CD14-positive monocyte (primary cell): ENCODE measurements at regions not wholly inside any gene's neighbourhood (a gene's known extent, or its start where the extent isn't known, plus 50 kb on each side); places are given as distances from the start of the nearest gene placed in this dataset.

Experiments
- DNase-seq, 3 donors: peaks; one replicate each; pipeline ENCODE4 v3.0.0-alpha.2; 2011 to 2022
- H2AFZ ChIP-seq: 2 replicates; pipeline ENCODE4 v1.6.0; 2012; ENCODE audit warnings: mild to moderate bottlenecking, low read depth, low read length, inconsistent platforms; ENCODE audit not compliant: insufficient read depth, poor library complexity, severe bottlenecking
- H3K27ac ChIP-seq, 2 donors: 1 replicate in 1 of 2; 2 replicates in 1 of 2; pipeline ENCODE4 v1.5.1; 2012 to 2013; ENCODE audit warnings: low read length in 2 of 2, control low read depth in 1 of 2, inconsistent platforms in 1 of 2, low read depth in 1 of 2, mild to moderate bottlenecking in 1 of 2
- H3K27me3 ChIP-seq, 2 donors: one replicate each; pipeline versions ENCODE4 v1.6.0 to v1.6.1; 2011 to 2013; ENCODE audit warnings: low read length in 2 of 2; ENCODE audit not compliant: control insufficient read depth in 2 of 2, insufficient read depth in 2 of 2
- H3K36me3 ChIP-seq, 2 donors: replicated peaks in 1 of 2; 1 replicate in 1 of 2; 2 replicates in 1 of 2; pipeline versions ENCODE4 v1.5.1 to v1.6.1; 2012 to 2013; ENCODE audit warnings: low read length in 2 of 2, control low read depth in 1 of 2, inconsistent platforms in 1 of 2, mild to moderate bottlenecking in 1 of 2; ENCODE audit not compliant: insufficient read depth in 2 of 2, control insufficient read depth in 1 of 2
- H3K4me1 ChIP-seq, 2 donors: 1 replicate in 1 of 2; 2 replicates in 1 of 2; pipeline versions ENCODE4 v1.5.1 to v1.6.1; 2012 to 2013; ENCODE audit warnings: low read length in 2 of 2, control low read depth in 1 of 2, inconsistent platforms in 1 of 2, mild to moderate bottlenecking in 1 of 2, moderate library complexity in 1 of 2; ENCODE audit not compliant: insufficient read depth in 2 of 2, control insufficient read depth in 1 of 2
- H3K4me2 ChIP-seq: replicated peaks from 2 replicates; pipeline ENCODE3; 2012; ENCODE audit warnings: low read length, moderate library complexity, mild to moderate bottlenecking; ENCODE audit not compliant: poor library complexity, severe bottlenecking; ENCODE audit errors: extremely low read depth
- H3K4me3 ChIP-seq, 3 experiments: fragments of 200-600 bp in 1 of 3; sonication (generic) in 1 of 3; replicated peaks in 1 of 3; 1 replicate in 2 of 3; 2 replicates in 1 of 3; pipeline ENCODE4 v1.5.1; 2011 to 2013; ENCODE audit warnings: low read length in 3 of 3, mild to moderate bottlenecking in 3 of 3, control low read depth in 2 of 3, low read depth in 2 of 3, inconsistent platforms in 1 of 3, moderate library complexity in 1 of 3
- H3K79me2 ChIP-seq: 2 replicates; pipeline ENCODE4 v1.6.0; 2012; ENCODE audit warnings: mild to moderate bottlenecking, control low read depth, inconsistent platforms, low read length, moderate library complexity; ENCODE audit not compliant: insufficient read depth
- H3K9ac ChIP-seq: 2 replicates; pipeline ENCODE4 v1.6.0; 2017; ENCODE audit warnings: low read length, mild to moderate bottlenecking; ENCODE audit not compliant: insufficient read depth, poor library complexity, severe bottlenecking
- H3K9me3 ChIP-seq, 2 donors: replicated peaks in 1 of 2; 1 replicate in 1 of 2; 2 replicates in 1 of 2; pipeline versions ENCODE4 v1.5.1 to v1.6.1; 2012 to 2013; ENCODE audit warnings: low read length in 2 of 2, control low read depth in 1 of 2; ENCODE audit not compliant: control insufficient read depth in 1 of 2, insufficient read depth in 1 of 2
- H4K20me1 ChIP-seq: 2 replicates; pipeline ENCODE4 v1.6.0; 2012; ENCODE audit warnings: mild to moderate bottlenecking, low read length, control low read depth, moderate library complexity; ENCODE audit not compliant: insufficient read depth
- H3K27ac Mint-ChIP-seq, 7 donors: one replicate each; pipeline ENCODE4 v1.8.0; 2020; ENCODE audit warnings: mild to moderate bottlenecking in 7 of 7, mixed read lengths in 7 of 7, moderate library complexity in 6 of 7, inconsistent platforms in 2 of 7
- H3K27me3 Mint-ChIP-seq, 3 donors: one replicate each; pipeline ENCODE4 v1.8.0; 2021 to 2022; ENCODE audit warnings: low read depth in 3 of 3, mild to moderate bottlenecking in 3 of 3, mixed read lengths in 3 of 3, moderate library complexity in 3 of 3, inconsistent platforms in 1 of 3
- H3K36me3 Mint-ChIP-seq, 2 donors: one replicate each; pipeline ENCODE4 v1.8.0; 2020; ENCODE audit warnings: mixed read lengths in 2 of 2, inconsistent platforms in 1 of 2, mild to moderate bottlenecking in 1 of 2
- H3K4me1 Mint-ChIP-seq: one replicate; pipeline ENCODE4 v1.8.0; 2020; ENCODE audit warnings: mild to moderate bottlenecking, mixed read lengths
- H3K4me3 Mint-ChIP-seq, 2 donors: one replicate each; pipeline ENCODE4 v1.8.0; 2020; ENCODE audit warnings: mild to moderate bottlenecking in 2 of 2, mixed read lengths in 2 of 2, moderate library complexity in 1 of 2
- H3K9me3 Mint-ChIP-seq, 7 donors: one replicate each; pipeline ENCODE4 v1.8.0; 2020 to 2022; ENCODE audit warnings: mixed read lengths in 7 of 7, mild to moderate bottlenecking in 6 of 7, moderate library complexity in 6 of 7, inconsistent platforms in 2 of 7
- CTCF ChIP-seq: fragments of 200-600 bp; IDR thresholded peaks from one replicate; pipeline ENCODE4 v1.8.0; 2022; ENCODE audit warnings: antibody characterized with exemption, mild to moderate bottlenecking
- WGBS: methylation state at CpG from one replicate; pipeline ENCODE4 v1.1.5; 2013; ENCODE audit warnings: missing lambda C conversion rate; ENCODE audit not compliant: insufficient coverage; 5-methylcytosine and 5-hydroxymethylcytosine counted together
- intact Hi-C, 2 donors: fragments of 100-400 bp; cut with micrococcal nuclease; formaldehyde crosslinking; loops; one replicate each; pipeline versions ENCODE4 v1.15.0 to v1.15.1; 2023

GRCh38 chr14:66008631-66009030 lies 477.5 kb upstream of the CCDC196 start:
- Histone ChIP-seq H4K20me1 (no peaks in the 10 kb centered on the region), H3K4me1 (no peaks in the 10 kb centered on the region), H3K27me3 (no peaks in the 10 kb centered on the region), H3K36me3 (no peaks in the 10 kb centered on the region), H3K9ac (no peak overlapping the region), H2AFZ (no peak overlapping the region), H3K9me3 (peaks cover 0 to under 1% of the 10 kb centered on the region in 2 donors), H3K27ac (no peak overlapping the region), H3K4me2 (no peak overlapping the region), H3K79me2 (no peaks in the 10 kb centered on the region), H3K4me3 (no peak overlapping the region)
- intact Hi-C loops: no loop called here
- Mint-ChIP-seq H3K4me3 (no peak overlapping the region), H3K36me3 (no peaks in the 10 kb centered on the region), H3K9me3 (peaks cover 4 to 14% (median 8%) of the 10 kb centered on the region in 7 donors), H3K4me1 (peaks cover 6% of the 10 kb centered on the region), H3K27ac (no peak overlapping the region), H3K27me3 (peaks cover 0 to 3% (median 0%) of the 10 kb centered on the region in 3 donors)
- no peak for DNase-seq
- WGBS: no CpG with 5 or more reads among the region's 2 CpGs
- TF ChIP-seq CTCF: no peak

- DNase-seq: no peak
These were observed 477.1 kb upstream of the CCDC196 start for GRCh38 chr14:66009089-66009488.

More at GRCh38 chr14:66009089-66009488, 477.1 kb upstream of the CCDC196 start:
- Histone ChIP-seq H3K4me2 (no peak overlapping the region), H3K4me1 (no peaks in the 10 kb centered on the region), H2AFZ (no peak overlapping the region), H3K27me3 (no peaks in the 10 kb centered on the region), H3K27ac (no peak overlapping the region), H3K79me2 (no peaks in the 10 kb centered on the region), H3K9ac (no peak overlapping the region), H3K4me3 (no peak overlapping the region), H3K36me3 (no peaks in the 10 kb centered on the region), H4K20me1 (no peaks in the 10 kb centered on the region), H3K9me3 (peaks cover 0 to 5% of the 10 kb centered on the region in 2 donors)
- intact Hi-C loops: no loop called here
- peaks cover 0 to 3% (median 0%) of the 10 kb centered on the region in 3 donors for H3K27me3 Mint-ChIP-seq
- whole genome bisulfite sequencing: no CpG with 5 or more reads among the region's 2 CpGs
- H3K36me3 Mint-ChIP-seq: no peaks in the 10 kb centered on the region
- no peak overlapping the region for H3K4me3 Mint-ChIP-seq
- no peak overlapping the region for H3K27ac Mint-ChIP-seq
- H3K9me3 Mint-ChIP-seq: peaks cover 5 to 17% (median 9%) of the 10 kb centered on the region in 7 donors
- peaks cover 6% of the 10 kb centered on the region for H3K4me1 Mint-ChIP-seq
- TF ChIP-seq CTCF: no peak
